Spleen (tissue), 7 donors: ENCODE measurements at regions not wholly inside any gene's neighbourhood (a gene's known extent, or its start where the extent isn't known, plus 50 kb on each side); places are given as distances from the start of the nearest gene placed in this dataset.

Experiments used
- CTCF ChIP-seq, 11 experiments: fragments of 200-600 bp in 7 of 11; fragments of 450-650 bp in 4 of 11; sonication (generic) in 4 of 11; IDR thresholded peaks in 8 of 11; conservative IDR thresholded peaks in 3 of 11; 1 replicate in 7 of 11; 2 replicates in 4 of 11; pipeline versions ENCODE4 v1.4.0 to v1.8.0; 2016 to 2021; ENCODE audit warnings: antibody characterized with exemption in 11 of 11, inconsistent platforms in 4 of 11, mild to moderate bottlenecking in 1 of 11
- POLR2A ChIP-seq, 3 donors: fragments of 450-650 bp; IDR thresholded peaks; one replicate each; pipeline ENCODE4 v1.5.1; 2017; ENCODE audit warnings: antibody characterized with exemption in 3 of 3, mild to moderate bottlenecking in 1 of 3
- POLR2AphosphoS5 ChIP-seq, 3 donors: sonication (generic); formaldehyde crosslinking; IDR thresholded peaks; one replicate each; pipeline ENCODE4 v1.5.1; 2017; ENCODE audit warnings: antibody characterized with exemption in 3 of 3
- donor health status: DM: no; HTN: no; CAD: no; lungs with moderate emphysema.
- donor health status: DM: no; HTN: no; CAD: no.
- donor health status: DM: no; HTN: no; CAD: no.

DNA sequence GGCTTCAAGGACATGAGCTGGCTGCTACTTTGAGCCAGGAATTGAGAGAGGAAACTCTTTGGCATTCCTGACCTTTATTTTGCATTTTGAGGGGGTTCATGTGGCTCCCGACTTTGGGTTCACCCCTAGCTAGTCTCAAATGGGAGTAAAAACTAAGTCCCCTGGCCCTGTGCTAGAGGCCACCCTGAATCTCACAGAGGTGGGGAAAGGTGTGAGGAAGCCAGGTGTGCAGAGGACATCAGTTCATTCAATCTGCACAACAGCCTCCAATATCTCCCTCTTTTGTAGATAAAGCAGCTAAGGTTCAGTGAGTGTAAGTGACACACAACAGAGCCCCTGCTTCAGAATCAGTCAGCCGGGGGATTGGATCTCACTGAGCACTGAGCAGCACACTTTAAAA is 325.7 kb downstream of the DCDC2C start:
- no peak for TF ChIP-seq POLR2A (IDR thresholded peaks at IDR 0.05)
- no peak for TF ChIP-seq CTCF (IDR thresholded peaks at IDR 0.05 in 8 of 11, conservative IDR thresholded peaks at IDR 0.05 in 3 of 11)
- no peak for TF ChIP-seq POLR2AphosphoS5 (IDR thresholded peaks at IDR 0.05)
